Lower lobe of right lung (tissue), 2 donors: ENCODE measurements at regions not wholly inside any gene's neighbourhood (a gene's known extent, or its start where the extent isn't known, plus 50 kb on each side); places are given as distances from the start of the nearest gene placed in this dataset.

Experiments
- ATAC-seq, 2 donors: fragments of 200-7000 bp; cut with Tn5 transposase; one replicate each; pipeline ENCODE4 v1.9.1; 2020 to 2022; ENCODE audit warnings: mild to moderate bottlenecking in 2 of 2, moderate library complexity in 2 of 2
- DNase-seq: peaks from one replicate; pipeline ENCODE4 v3.0.0-alpha.2; 2020
- H3K27ac ChIP-seq: fragments of 200-600 bp; one replicate; pipeline ENCODE4 v1.8.0; 2022
- H3K27me3 ChIP-seq: fragments of 200-600 bp; one replicate; pipeline ENCODE4 v1.8.0; 2022; ENCODE audit warnings: low read depth
- H3K36me3 ChIP-seq: fragments of 200-600 bp; one replicate; pipeline ENCODE4 v1.8.0; 2022; ENCODE audit warnings: mild to moderate bottlenecking
- H3K4me1 ChIP-seq: fragments of 200-600 bp; one replicate; pipeline ENCODE4 v1.8.0; 2022
- H3K4me3 ChIP-seq: fragments of 200-600 bp; one replicate; pipeline ENCODE4 v1.8.0; 2022; ENCODE audit warnings: mild to moderate bottlenecking
- H3K9me3 ChIP-seq: fragments of 200-600 bp; one replicate; pipeline ENCODE4 v1.8.0; 2022
- intact Hi-C: fragments of 100-400 bp; cut with DNase I; formaldehyde crosslinking; loops from one replicate; pipeline ENCODE4 v1.11.0; 2022
- TF ChIP-seq, protein P1 (sequence below): fragments of 200-600 bp; IDR thresholded peaks from one replicate; pipeline ENCODE4 v1.8.0; 2022; ENCODE audit warnings: antibody characterized with exemption, mild to moderate bottlenecking
- donor health status: DM: no; HTN: yes; CAD: no; lungs with severe emphysema.

DNA sequence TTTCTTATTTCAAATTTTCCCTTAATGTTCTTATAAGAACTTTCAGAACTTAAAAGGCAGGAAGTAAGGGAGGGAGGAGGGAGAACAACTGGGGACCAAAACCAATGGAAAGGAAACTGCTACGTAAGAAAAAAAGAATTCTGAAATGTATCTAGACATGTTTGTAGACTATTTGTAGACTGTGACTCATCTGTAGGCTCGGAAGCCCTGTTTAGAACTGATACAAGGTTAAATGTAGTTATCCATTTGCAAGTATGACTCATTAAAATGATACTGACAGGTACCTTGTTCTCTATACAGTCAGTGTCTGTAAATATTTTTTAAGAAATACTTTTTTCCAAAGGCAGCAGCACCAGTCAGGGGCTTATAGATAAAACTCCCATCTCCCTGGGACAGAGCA is 202.0 kb downstream of the DHX15 start:
- no peak for DNase-seq
- intact Hi-C loops = no loop called here
- ATAC-seq = no peak
- Histone ChIP-seq H3K36me3 (no peaks in the 10 kb centered on the region), H3K4me1 (no peaks in the 10 kb centered on the region), H3K9me3 (no peaks in the 10 kb centered on the region), H3K4me3 (no peak overlapping the region), H3K27ac (no peak overlapping the region), H3K27me3 (no peaks in the 10 kb centered on the region)
- TF ChIP-seq, protein P1, sequence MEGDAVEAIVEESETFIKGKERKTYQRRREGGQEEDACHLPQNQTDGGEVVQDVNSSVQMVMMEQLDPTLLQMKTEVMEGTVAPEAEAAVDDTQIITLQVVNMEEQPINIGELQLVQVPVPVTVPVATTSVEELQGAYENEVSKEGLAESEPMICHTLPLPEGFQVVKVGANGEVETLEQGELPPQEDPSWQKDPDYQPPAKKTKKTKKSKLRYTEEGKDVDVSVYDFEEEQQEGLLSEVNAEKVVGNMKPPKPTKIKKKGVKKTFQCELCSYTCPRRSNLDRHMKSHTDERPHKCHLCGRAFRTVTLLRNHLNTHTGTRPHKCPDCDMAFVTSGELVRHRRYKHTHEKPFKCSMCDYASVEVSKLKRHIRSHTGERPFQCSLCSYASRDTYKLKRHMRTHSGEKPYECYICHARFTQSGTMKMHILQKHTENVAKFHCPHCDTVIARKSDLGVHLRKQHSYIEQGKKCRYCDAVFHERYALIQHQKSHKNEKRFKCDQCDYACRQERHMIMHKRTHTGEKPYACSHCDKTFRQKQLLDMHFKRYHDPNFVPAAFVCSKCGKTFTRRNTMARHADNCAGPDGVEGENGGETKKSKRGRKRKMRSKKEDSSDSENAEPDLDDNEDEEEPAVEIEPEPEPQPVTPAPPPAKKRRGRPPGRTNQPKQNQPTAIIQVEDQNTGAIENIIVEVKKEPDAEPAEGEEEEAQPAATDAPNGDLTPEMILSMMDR = no peak

GRCh38 chr4:24380957-24381665 is 203.2 kb downstream of the DHX15 start:
- no peaks in the 10 kb centered on the region for H3K27me3 ChIP-seq
- H3K27ac ChIP-seq = no peak overlapping the region
- DNase-seq (no peak), ATAC-seq (no peak)
- no peaks in the 10 kb centered on the region for H3K36me3 ChIP-seq
- intact Hi-C loops = no loop called here
- H3K4me3 ChIP-seq = no peak overlapping the region
- TF ChIP-seq, protein P1 = no peak
- no peaks in the 10 kb centered on the region for H3K4me1 ChIP-seq
- H3K9me3 ChIP-seq = no peaks in the 10 kb centered on the region

- DNase-seq (no peak), ATAC-seq (no peak)
- H3K4me1 ChIP-seq = no peaks in the 10 kb centered on the region
- intact Hi-C loops = no loop called here
- H3K27ac ChIP-seq = no peak overlapping the region
- no peaks in the 10 kb centered on the region for H3K9me3 ChIP-seq
- no peaks in the 10 kb centered on the region for H3K36me3 ChIP-seq
- no peaks in the 10 kb centered on the region for H3K27me3 ChIP-seq
- TF ChIP-seq, protein P1 = no peak
- H3K4me3 ChIP-seq = no peak overlapping the region
Observed at GRCh38 chr4:24373704-24374103, 210.7 kb downstream of the DHX15 start.

DNA sequence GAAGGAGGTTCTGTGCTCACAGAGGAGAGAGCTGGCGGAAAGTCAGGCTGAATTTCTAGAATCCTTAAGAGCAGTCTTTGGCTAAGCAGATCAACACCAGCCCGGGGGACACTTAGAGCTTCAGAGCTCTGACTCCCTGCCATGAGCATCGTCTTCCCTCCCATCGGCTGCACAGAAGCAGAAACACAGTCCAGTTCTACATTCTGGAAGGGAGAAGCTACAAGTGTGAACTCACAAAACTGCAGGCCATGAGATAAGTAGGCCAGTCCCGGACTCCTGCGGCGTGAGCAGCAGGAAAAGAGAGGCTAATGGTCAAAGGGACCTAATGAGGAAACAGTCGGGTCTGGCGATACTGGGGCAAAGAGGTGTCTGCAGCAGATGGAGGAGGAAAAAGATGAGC is 211.5 kb downstream of the DHX15 start:
- H3K36me3 ChIP-seq = no peaks in the 10 kb centered on the region
- H3K4me3 ChIP-seq = no peak overlapping the region
- TF ChIP-seq, protein P1 = no peak
- DNase-seq = no peak
- no peak for ATAC-seq
- no peaks in the 10 kb centered on the region for H3K9me3 ChIP-seq
- no peaks in the 10 kb centered on the region for H3K27me3 ChIP-seq
- no peaks in the 10 kb centered on the region for H3K4me1 ChIP-seq
- H3K27ac ChIP-seq = no peak overlapping the region
- intact Hi-C loops = no loop called here

- no peak for DNase-seq
- H3K9me3 ChIP-seq = no peaks in the 10 kb centered on the region
- TF ChIP-seq, protein P1 = no peak
- H3K27me3 ChIP-seq = no peaks in the 10 kb centered on the region
- H3K4me1 ChIP-seq = no peaks in the 10 kb centered on the region
- no peak overlapping the region for H3K27ac ChIP-seq
- no peak overlapping the region for H3K4me3 ChIP-seq
- ATAC-seq = no peak
- no peaks in the 10 kb centered on the region for H3K36me3 ChIP-seq
- intact Hi-C loops = no loop called here
Observed at GRCh38 chr4:24372341-24372740, 212.0 kb downstream of the DHX15 start.
